Endodermal cell (in vitro differentiated cells): ENCODE measurements at regions not wholly inside any gene's neighbourhood (a gene's known extent, or its start where the extent isn't known, plus 50 kb on each side); places are given as distances from the start of the nearest gene placed in this dataset.

Experiments
- DNase-seq: peaks from one replicate; pipeline ENCODE4 v3.0.0-alpha.2; 2017
- H3K27ac ChIP-seq: 2 replicates; pipeline ENCODE4 v1.5.1; 2013; ENCODE audit warnings: mild to moderate bottlenecking, low read depth, low read length, moderate library complexity
- H3K27me3 ChIP-seq: 2 replicates; pipeline ENCODE4 v1.6.1; 2013; ENCODE audit warnings: mild to moderate bottlenecking, low read length, moderate library complexity; ENCODE audit not compliant: insufficient read depth, control insufficient read depth, poor library complexity, severe bottlenecking
- H3K36me3 ChIP-seq: 2 replicates; pipeline ENCODE4 v1.7.0; 2013; ENCODE audit warnings: mild to moderate bottlenecking, low read length, moderate library complexity; ENCODE audit not compliant: control insufficient read depth, insufficient read depth
- H3K4me1 ChIP-seq: one replicate; pipeline ENCODE4 v1.7.0; 2013; ENCODE audit warnings: low read length; ENCODE audit not compliant: control insufficient read depth, insufficient read depth
- H3K4me3 ChIP-seq: 2 replicates; pipeline ENCODE4 v1.5.1; 2013; ENCODE audit warnings: mild to moderate bottlenecking, low read length, moderate library complexity
- H3K9ac ChIP-seq: 2 replicates; pipeline ENCODE4 v1.6.1; 2013; ENCODE audit warnings: mild to moderate bottlenecking, low read length, moderate library complexity; ENCODE audit not compliant: poor library complexity, severe bottlenecking; ENCODE audit errors: extremely low read depth
- H3K9me3 ChIP-seq: 2 replicates; pipeline ENCODE4 v1.6.1; 2013; ENCODE audit warnings: mild to moderate bottlenecking, low read length, moderate library complexity; ENCODE audit not compliant: control insufficient read depth
- H3K27ac Mint-ChIP-seq: 2 replicates; pipeline ENCODE4 v1.8.0; 2020; ENCODE audit warnings: mixed read lengths
- H3K27me3 Mint-ChIP-seq: 2 replicates; pipeline ENCODE4 v1.8.0; 2021; ENCODE audit warnings: mild to moderate bottlenecking, mixed read lengths; ENCODE audit not compliant: insufficient read depth
- H3K36me3 Mint-ChIP-seq: 2 replicates; pipeline ENCODE4 v1.8.0; 2020; ENCODE audit warnings: low read depth, mixed read lengths
- H3K4me1 Mint-ChIP-seq: 2 replicates; pipeline ENCODE4 v1.8.0; 2020; ENCODE audit warnings: mixed read lengths
- H3K4me3 Mint-ChIP-seq: 2 replicates; pipeline ENCODE4 v1.8.0; 2020; ENCODE audit warnings: mild to moderate bottlenecking, moderate library complexity, mixed read lengths
- H3K9me3 Mint-ChIP-seq: 2 replicates; pipeline ENCODE4 v1.8.0; 2020; ENCODE audit warnings: mild to moderate bottlenecking, mixed read lengths
- CTCF ChIP-seq: fragments of 200-600 bp; sonication (generic); conservative IDR thresholded peaks from 2 replicates; pipeline ENCODE4 v1.5.0; 2021; ENCODE audit warnings: antibody characterized with exemption, mild to moderate bottlenecking
- WGBS, 2 experiments: methylation state at CpG; one replicate each; pipeline versions ENCODE4 v1.1.5 to v1.1.7; 2013; ENCODE audit warnings: missing lambda C conversion rate in 2 of 2, mixed read lengths in 1 of 2; ENCODE audit not compliant: insufficient coverage in 1 of 2, insufficient read length in 1 of 2; 5-methylcytosine and 5-hydroxymethylcytosine counted together

- Mint-ChIP-seq H3K4me1 (peaks cover 3% of the 10 kb centered on the region), H3K4me3 (no peak overlapping the region)
These were observed 153.3 kb upstream of the VSTM2B start for GRCh38 chr19:29372461-29372860.

DNA sequence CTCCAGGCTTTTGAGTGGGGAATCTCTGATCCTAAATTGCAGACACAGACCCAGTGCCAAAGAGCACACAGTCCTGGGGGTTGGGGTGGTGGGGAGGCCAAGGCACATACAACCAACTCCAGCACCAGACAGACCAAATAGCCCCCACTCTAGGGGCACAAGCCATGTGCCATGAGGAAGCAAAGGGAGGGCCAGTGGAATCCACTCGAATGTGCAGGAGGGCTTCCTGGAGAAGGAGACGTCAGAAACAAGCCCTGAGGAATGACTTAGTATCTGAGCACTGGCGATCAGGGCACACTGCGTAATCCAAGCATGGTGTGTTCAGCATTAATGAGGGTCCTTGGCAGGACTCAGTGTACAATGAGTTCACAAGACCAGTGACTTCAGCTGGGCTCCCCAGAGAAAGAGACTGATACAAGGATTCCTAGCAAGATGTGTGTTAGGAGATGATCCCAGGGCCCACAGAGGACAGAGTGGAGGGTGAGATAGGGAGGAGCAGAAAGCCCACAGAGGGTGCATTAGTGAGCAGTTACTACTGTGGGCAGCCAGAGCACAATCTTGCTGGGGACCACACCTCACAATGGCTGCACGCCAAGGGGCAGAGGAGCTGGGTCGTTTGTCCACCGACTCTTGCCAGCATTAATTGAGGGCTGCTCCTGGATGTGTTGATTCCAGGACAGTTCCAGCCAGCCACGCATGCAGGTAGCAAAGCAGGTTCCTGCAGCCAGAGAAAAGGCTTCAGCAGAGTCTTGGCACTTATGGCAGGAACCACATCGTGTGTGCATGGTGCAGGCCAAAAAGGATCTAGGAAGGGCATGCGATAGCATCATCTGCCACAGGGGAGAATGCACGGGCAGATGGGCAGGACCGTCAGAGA, 152.6 kb upstream of the VSTM2B start:
- peak; percentile 21 for DNase-seq
- Mint-ChIP-seq H3K4me3 (no peak overlapping the region), H3K27ac (no peak overlapping the region)

More at GRCh38 chr19:29372461-29372860, 153.3 kb upstream of the VSTM2B start:
- H3K27me3 Mint-ChIP-seq, result peaks cover 7% of the 10 kb centered on the region
- Histone ChIP-seq H3K4me3 (no peak overlapping the region), H3K27me3 (no peaks in the 10 kb centered on the region), H3K36me3 (no peaks in the 10 kb centered on the region), H3K9ac (no peak overlapping the region), H3K27ac (no peak overlapping the region), H3K9me3 (no peaks in the 10 kb centered on the region), H3K4me1 (no peaks in the 10 kb centered on the region)
- H3K27ac Mint-ChIP-seq, result no peak overlapping the region
- no peaks in the 10 kb centered on the region for H3K36me3 Mint-ChIP-seq
- no peaks in the 10 kb centered on the region for H3K9me3 Mint-ChIP-seq
- TF ChIP-seq CTCF, result no peak
- WGBS, 2 experiments, result 90 to 100% methylated on average over 2 to 3 of the region's 3 CpGs
- DNase-seq, result peak; percentile 33

GRCh38 chr19:29375429-29376119, 150.2 kb upstream of the VSTM2B start:
- no peak overlapping the region for H3K27ac ChIP-seq
- WGBS, 2 experiments, result 91 to 93% methylated on average over 16 to 18 of the region's 18 CpGs
- H3K9me3 ChIP-seq, result no peaks in the 10 kb centered on the region
- Mint-ChIP-seq H3K27ac (no peak overlapping the region), H3K4me3 (no peak overlapping the region), H3K27me3 (peaks cover 11% of the 10 kb centered on the region), H3K9me3 (no peaks in the 10 kb centered on the region), H3K36me3 (no peaks in the 10 kb centered on the region), H3K4me1 (peaks cover 7% of the 10 kb centered on the region)
- peak; percentile 26 for DNase-seq
- H3K27me3 ChIP-seq, result no peaks in the 10 kb centered on the region
- TF ChIP-seq CTCF, result no peak
- no peaks in the 10 kb centered on the region for H3K36me3 ChIP-seq
- H3K4me1 ChIP-seq, result no peaks in the 10 kb centered on the region
- no peak overlapping the region for H3K4me3 ChIP-seq
- H3K9ac ChIP-seq, result no peak overlapping the region

More for the DNA sequence above, 152.6 kb upstream of the VSTM2B start:
- Histone ChIP-seq H3K27me3 (no peaks in the 10 kb centered on the region), H3K36me3 (no peaks in the 10 kb centered on the region), H3K4me1 (no peaks in the 10 kb centered on the region), H3K9me3 (no peaks in the 10 kb centered on the region), H3K27ac (no peak overlapping the region), H3K4me3 (no peak overlapping the region), H3K9ac (no peak overlapping the region)
- Mint-ChIP-seq H3K27me3 (peaks cover 7% of the 10 kb centered on the region), H3K9me3 (no peaks in the 10 kb centered on the region), H3K4me1 (no peaks in the 10 kb centered on the region), H3K36me3 (no peaks in the 10 kb centered on the region)
- WGBS, 2 experiments, result 82% methylated on average over 8 to 12 of the region's 12 CpGs
- TF ChIP-seq CTCF, result no peak
